ENCODE measurements at regions not wholly inside any gene's neighbourhood (a gene's known extent, or its start where the extent isn't known, plus 50 kb on each side); places are given as distances from the start of the nearest gene placed in this dataset.
"Not testable (repeated sequence)": the region's sequence is repeated elsewhere in the genome, so short reads cannot be mapped to it uniquely, and the experiment has no call there.

DNA sequence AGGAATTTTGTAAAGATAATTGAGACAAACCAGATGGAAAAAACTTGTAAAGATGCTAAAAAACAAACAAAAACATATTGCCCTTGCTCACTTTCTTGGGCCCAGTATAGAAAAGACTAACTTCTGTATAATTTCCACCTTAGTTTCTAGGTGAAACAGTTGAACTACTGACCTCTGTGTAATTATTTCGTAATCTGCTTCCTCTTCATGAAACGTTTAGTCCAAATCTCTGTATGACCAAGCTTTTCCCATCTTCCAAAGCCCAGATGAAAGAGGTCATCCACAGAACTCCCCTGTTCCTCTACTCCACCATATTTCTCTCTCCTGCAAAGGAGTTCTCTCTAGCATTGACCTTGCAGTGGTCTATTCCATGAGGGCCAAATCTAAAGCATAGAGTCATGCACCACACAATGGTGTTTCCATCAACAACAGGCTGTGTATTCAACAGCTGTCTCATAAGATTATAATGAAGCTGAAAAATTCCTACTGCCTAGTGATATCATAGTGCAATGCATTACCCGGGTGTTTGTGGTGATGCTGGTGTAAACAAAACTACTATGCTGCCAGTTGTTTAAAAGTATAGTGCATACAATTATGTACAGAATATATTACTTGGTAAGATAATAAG lies 647.6 kb downstream of the TNS3 start:
- DNase-seq (ENCODE audit: low read depth in 2 of 2): no peak

DNA sequence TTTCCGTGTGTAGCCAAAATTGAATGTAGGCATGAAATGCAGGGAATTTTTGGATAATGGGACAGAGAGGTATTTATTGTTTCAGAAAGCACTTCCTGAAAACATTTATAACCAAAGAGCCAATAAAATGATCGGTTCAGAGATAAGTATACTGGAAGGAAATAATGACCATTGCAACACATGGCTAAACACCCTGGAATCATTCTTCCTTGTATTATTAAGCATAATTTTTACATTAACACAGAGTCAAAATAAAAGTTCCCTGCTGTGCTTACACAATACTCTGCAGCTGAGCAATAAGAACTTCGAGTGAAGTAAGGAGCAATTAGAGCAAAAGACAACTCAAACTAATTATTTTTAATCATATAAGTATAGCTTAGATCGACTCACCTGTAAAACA lies 648.3 kb downstream of the TNS3 start:
- DNase-seq (ENCODE audit: low read depth in 2 of 2): no peak

DNA sequence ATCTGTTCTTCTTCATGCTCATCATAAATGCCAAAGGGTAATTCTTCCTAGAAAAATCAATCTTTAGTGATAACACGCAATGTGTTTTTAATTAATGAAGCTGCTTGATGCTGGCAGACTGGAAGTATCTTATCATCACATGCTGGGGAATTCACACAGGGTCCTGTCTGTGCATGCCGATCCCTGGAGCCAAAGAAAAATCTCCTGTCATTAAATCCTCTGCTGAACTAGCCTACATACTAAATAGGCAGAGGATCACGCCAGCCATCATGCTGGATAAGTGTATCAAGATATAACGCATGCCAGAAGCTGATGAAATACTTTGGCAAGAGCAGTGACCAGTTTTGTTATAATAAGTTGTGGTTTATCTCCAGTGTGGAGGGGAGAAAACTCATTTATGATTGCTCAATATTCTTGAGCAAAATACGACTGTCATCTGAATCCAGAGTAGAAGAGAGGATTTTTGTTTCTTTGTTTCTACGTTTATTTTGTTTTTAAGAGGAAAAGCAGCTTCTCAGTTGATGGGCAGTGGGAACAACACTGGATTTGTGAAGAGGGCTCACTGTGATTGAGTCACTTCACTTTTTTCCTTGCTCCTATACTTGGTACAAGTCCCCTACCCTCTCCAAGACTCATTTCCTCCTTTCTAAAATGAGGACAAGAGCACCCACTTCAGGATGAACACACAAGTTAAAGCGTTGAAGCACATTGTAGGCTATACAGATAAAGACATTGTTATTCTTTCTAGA lies 649.1 kb downstream of the TNS3 start:
- no peak for DNase-seq (ENCODE audit: low read depth in 2 of 2)

DNA sequence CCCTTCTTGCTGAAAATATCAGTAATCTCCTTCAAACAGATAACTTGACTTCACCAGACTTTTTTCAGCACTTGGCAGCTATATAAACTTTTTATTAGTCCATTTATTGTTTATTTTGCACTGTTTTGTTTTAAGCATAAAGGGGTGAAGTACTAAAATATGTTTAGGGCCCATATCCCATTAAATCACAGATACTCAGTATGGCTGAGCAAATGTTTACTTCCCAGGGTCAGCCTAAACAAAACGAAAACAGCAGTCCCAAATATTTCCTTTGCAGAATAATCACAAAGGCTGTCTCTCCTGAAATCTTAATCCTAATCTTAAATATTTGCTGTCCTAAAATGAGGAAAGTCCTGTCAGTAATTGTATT lies 649.6 kb downstream of the TNS3 start:
- DNase-seq (ENCODE audit: low read depth in 2 of 2): no peak

DNA sequence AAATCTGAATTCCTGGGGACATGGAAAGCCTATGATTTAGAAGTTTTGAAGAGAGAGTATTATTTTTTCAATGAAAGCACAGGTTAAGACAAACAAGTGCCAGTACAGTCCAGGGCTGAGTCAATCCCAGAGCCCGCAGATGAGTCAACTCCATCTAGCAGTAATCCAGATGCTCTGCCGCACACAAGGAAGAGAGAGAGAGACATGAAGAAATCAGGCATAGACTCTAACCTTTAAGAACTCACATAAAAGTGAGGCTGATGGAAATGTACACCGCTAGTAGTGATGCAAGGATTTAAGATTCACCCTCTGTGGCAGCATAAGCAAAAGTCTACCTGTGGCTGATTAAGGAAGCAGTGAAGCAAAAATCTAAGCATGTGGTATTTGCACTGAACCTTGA lies 651.5 kb downstream of the TNS3 start:
- DNase-seq (ENCODE audit: low read depth in 2 of 2): no peak

GRCh38 chr7:46929359-46929758 lies 652.6 kb downstream of the TNS3 start:
- no peak for DNase-seq (ENCODE audit: low read depth in 2 of 2)

GRCh38 chr7:46928719-46929118 lies 653.2 kb downstream of the TNS3 start:
- no peak for DNase-seq (ENCODE audit: low read depth in 2 of 2)

DNA sequence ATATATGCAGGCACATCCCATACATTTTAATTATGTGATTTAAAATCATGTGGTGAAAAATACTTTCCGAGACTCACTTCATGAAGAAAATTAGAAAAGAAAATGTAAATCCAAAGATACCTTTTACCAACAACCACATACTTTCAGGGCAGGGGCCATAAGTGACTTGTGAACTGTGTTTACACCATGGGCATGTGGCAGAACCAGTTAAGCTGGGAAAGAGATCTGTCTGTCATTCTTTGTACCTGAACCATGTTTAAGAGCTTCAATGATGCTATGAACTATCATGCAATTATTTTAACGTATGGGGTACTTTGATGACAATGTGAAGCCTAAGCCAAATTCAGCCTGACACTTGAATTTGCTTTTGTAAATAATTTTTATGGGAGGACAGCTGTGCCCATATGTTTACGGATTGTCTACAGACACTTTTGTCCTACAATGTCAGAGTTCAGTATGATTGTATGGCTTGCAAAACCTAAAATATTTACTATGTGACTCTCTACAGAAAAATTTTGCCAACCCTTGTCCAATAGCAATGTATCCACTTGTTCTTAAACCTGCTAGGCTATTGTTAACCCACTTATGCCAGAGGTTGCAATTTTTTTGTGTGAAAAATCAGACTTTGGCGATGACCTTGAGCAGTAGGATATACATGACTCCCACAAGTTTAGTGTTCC lies 654.6 kb downstream of the TNS3 start:
- no peak for DNase-seq (ENCODE audit: low read depth in 2 of 2)

GRCh38 chr7:46916581-46916980 lies 665.3 kb downstream of the TNS3 start:
- DNase-seq (ENCODE audit: low read depth in 2 of 2): no peak

GRCh38 chr7:46912692-46913091 lies 669.2 kb downstream of the TNS3 start:
- no peak for DNase-seq (ENCODE audit: low read depth in 2 of 2)

GRCh38 chr7:46909601-46910051 lies 672.3 kb downstream of the TNS3 start:
- no peak for DNase-seq (ENCODE audit: low read depth in 2 of 2)

- DNase-seq (ENCODE audit: low read depth in 2 of 2): no peak
These were observed 673.1 kb downstream of the TNS3 start for GRCh38 chr7:46908770-46909169.

- not testable (repeated sequence) for DNase-seq (ENCODE audit: low read depth in 2 of 2)
These were observed 677.4 kb downstream of the TNS3 start for GRCh38 chr7:46904523-46904922.

- DNase-seq (ENCODE audit: low read depth in 2 of 2): no peak
These were observed 679.4 kb downstream of the TNS3 start for GRCh38 chr7:46902463-46902862.

DNA sequence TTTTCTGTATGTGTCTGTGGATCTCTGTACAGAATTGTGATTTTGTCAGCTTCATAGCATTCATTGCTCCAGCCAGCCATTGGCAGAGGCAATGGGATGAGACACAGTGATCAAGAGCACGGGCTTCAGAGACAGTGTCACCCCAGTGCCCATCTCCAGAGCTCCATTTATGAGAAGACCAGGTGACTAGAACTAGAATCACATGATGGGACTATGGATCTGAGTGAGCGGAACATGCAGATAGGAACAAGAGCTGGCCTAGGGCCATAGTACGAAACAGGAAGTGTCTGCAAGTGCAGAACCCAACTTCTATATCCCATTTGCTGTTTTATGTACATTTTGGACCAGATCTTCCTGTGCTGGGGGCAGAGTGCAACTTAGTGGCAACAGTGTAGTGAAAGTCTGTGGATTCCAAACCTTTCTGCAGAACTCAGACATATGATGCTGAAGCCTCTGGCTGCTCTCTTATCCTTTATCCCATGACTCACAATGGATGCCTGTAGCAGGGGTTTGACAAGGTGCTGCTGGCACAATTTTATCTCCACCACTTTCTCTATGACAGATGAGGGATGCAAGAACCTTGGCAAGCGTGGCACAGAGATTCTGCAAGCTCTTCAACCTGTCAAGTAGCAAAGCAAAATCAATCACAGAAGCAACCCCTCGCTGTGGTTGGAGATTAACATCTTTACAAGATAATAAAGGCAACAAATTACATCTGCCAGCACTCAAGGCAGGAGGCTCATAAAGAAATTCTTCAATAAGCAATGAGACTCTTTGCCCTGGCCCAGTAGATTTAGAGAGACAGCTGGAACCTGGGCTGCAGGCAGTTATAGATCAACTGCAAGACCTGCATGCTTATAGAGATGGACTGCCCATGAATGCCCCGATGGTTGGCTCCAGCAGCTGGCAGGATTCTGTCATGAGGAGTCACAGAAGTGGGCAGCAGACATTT lies 681.3 kb downstream of the TNS3 start:
- no peak for DNase-seq (ENCODE audit: low read depth in 2 of 2)

DNA sequence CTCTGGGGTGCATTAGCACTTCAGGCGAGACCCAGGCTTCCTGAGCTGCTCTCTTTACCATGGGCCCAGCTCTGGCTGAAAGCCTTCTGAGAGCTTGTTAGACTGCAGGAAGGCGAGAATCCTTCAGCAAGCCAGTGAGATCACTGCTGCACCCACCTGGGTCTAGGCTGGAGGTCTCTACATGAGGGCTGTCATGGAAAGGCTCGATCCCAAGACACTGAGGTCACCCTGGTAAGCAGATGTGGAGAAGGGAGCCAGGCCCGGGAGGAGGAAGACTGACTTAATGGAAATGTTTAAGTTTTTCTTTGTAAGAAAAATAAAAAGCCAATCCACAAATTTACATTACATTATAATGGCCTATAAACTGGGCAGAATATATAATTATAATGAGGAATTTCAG lies 684.5 kb downstream of the TNS3 start:
- DNase-seq (ENCODE audit: low read depth in 2 of 2): no peak

GRCh38 chr7:46886669-46887374 lies 695.1 kb downstream of the TNS3 start:
- DNase-seq (ENCODE audit: low read depth in 2 of 2): no peak

DNA sequence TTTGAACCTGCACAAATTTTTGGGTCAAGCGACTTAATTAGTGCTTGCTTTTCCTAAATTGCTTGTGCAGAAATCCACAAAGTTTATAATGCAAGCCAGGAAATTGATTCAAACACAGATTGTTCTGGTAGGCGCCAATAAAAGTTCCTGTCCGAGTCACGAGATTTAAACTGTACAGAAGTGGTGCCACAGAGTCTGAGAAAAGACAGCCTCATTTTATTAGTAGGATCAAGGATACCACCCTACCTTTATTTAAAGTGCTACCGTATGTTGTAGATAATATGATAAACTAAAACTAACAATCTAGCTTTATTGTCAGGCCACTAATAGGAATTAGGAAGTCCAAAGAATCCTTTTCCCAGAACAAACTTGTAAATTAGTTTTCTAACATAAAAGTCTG lies 696.7 kb downstream of the TNS3 start:
- DNase-seq (ENCODE audit: low read depth in 2 of 2): no peak

DNA sequence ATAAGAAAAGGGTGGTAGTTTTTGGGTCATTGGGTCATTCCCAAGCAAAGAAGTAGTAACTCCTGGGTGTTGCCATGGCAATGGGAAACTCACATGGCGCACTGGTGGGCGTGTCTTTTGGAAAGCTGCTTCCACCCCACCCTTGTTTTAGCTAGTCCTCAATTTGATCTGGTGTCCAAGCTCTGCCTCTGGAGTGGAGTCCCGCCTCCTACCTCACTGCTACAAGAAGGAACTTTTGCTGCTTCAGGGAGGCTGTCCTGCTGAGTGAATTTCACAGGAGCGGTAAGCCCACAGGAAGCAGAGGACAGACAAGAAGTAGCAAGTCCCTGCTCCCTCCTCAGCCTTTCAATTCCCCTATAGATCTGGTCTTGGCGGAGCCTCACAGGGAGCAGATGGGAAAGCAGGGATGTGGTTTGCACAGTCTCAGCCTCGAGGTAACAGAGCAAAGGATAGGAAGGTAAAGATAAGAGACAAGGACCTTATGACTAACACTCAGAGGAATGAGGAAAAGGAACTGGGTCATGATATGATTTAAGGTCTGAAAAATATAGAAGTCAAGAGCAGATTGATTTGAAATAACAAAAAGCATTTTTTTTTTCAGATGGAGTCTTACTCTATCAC lies 700.3 kb downstream of the TNS3 start:
- DNase-seq (ENCODE audit: low read depth in 2 of 2): no peak

DNA sequence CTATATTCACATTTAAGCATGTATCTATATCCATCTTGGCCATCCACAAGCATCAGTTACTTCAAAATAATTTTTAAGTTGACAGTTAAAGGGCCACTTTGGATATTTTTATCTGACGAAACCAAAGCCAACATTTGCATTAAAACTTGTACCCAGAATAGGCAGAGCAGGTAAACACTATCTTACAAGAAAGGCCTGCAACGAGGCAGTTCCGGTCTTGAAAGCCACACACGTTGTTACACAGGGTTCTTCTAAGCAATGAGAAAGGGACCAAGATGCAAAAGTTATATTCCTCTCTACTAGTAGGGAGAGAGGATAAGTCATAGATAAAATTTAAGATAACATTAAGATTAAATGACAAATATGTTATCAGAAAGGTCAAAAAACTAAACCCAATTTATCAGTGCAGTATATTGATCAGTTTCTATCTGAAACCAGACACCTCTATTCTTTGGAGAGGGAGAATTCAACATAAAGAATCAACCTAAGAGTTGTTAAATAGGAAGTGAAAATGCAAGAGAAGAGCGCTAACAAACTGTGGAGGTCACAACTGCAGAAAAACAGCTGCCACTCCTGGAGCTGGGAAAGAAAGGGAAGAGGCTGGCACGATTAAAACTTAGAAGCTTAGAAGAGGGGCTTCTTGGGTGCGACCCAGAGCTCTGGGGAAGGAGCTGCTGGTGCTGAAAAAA lies 701.3 kb downstream of the TNS3 start:
- DNase-seq (ENCODE audit: low read depth in 2 of 2): no peak

All from stimulated activated CD8-positive, alpha-beta memory T cell treated with anti-CD3 and anti-CD28 coated beads, Interleukin-15, amount 100 ng/mL, for 48 hours (primary cell).